Neural cell (in vitro differentiated cells): ENCODE measurements at regions not wholly inside any gene's neighbourhood (a gene's known extent, or its start where the extent isn't known, plus 50 kb on each side); places are given as distances from the start of the nearest gene placed in this dataset.
A peak's percentile ranks its signal among the peaks of the same experiment; 100 is the strongest.

Source experiments
- H2AFZ ChIP-seq: fragments of 200-600, 300-800 bp; sonication (generic), shearing (Covaris generic); 2 replicates; pipeline ENCODE4 v1.6.0; 2014; ENCODE audit warnings: low read depth, mild to moderate bottlenecking, antibody characterized with exemption, low read length, moderate library complexity
- H3F3A ChIP-seq: fragments of 200-600 bp; shearing (Covaris generic); 2 replicates; pipeline ENCODE4 v1.6.1; 2016; ENCODE audit warnings: mild to moderate bottlenecking, moderate library complexity, mixed read lengths, antibody characterized with exemption, low read length; ENCODE audit not compliant: insufficient read depth, poor library complexity, severe bottlenecking
- H3K27ac ChIP-seq: fragments of 200-600, 300-800 bp; sonication (generic), shearing (Covaris generic); 2 replicates; pipeline ENCODE4 v1.5.1; 2014; ENCODE audit warnings: mild to moderate bottlenecking, low read length, moderate library complexity
- H3K27me3 ChIP-seq: fragments of 300-800, 200-600 bp; sonication (generic), shearing (Covaris generic); 2 replicates; pipeline ENCODE4 v1.6.0; 2014; ENCODE audit warnings: mild to moderate bottlenecking, low read depth, low read length, moderate library complexity; ENCODE audit not compliant: insufficient read depth
- H3K36me3 ChIP-seq: fragments of 300-800, 200-600 bp; sonication (generic), shearing (Covaris generic); 2 replicates; pipeline ENCODE4 v1.5.1; 2014; ENCODE audit warnings: mild to moderate bottlenecking, antibody characterized with exemption, low read length, moderate library complexity; ENCODE audit not compliant: insufficient read depth
- H3K4me2 ChIP-seq: fragments of 300-800, 200-600 bp; sonication (generic), shearing (Covaris generic); 2 replicates; pipeline ENCODE4 v1.6.0; 2014; ENCODE audit warnings: mild to moderate bottlenecking, low read length
- H3K4me3 ChIP-seq: fragments of 300-800, 200-600 bp; sonication (generic), shearing (Covaris generic); 2 replicates; pipeline ENCODE4 v1.5.1; 2014; ENCODE audit warnings: mild to moderate bottlenecking, low read length, moderate library complexity
- H3K79me2 ChIP-seq: fragments of 200-600 bp; shearing (Covaris generic); replicated peaks from 2 replicates; pipeline ENCODE4 v1.6.0; 2014; ENCODE audit warnings: mild to moderate bottlenecking, low read length, moderate library complexity; ENCODE audit not compliant: insufficient read depth
- H3K9ac ChIP-seq: fragments of 300-800, 200-600 bp; sonication (generic), shearing (Covaris generic); 2 replicates; pipeline ENCODE4 v1.6.1; 2016; ENCODE audit warnings: mild to moderate bottlenecking, low read length, mixed read lengths
- H3K9me2 ChIP-seq: fragments of 200-600 bp; shearing (Covaris generic); 2 replicates; pipeline ENCODE4 v1.6.1; 2016; ENCODE audit warnings: mild to moderate bottlenecking, low read length, mixed read lengths; ENCODE audit not compliant: insufficient read depth
- H3K9me3 ChIP-seq: fragments of 200-600, 300-800 bp; sonication (generic), shearing (Covaris generic); 2 replicates; pipeline ENCODE4 v1.6.1; 2016; ENCODE audit warnings: mild to moderate bottlenecking, mixed run types, low read length, moderate library complexity, mixed read lengths
- H4K20me1 ChIP-seq: fragments of 200-600 bp; shearing (Covaris generic); 2 replicates; pipeline ENCODE4 v1.6.1; 2016; ENCODE audit warnings: mild to moderate bottlenecking, mixed run types; ENCODE audit not compliant: insufficient read depth
- EZH2 ChIP-seq: fragments of 200-600, 300-800 bp; shearing (Covaris generic), sonication (generic); IDR thresholded peaks from 2 replicates; pipeline ENCODE4 v1.6.1; 2014; ENCODE audit warnings: antibody characterized with exemption, low read length, borderline replicate concordance, mild to moderate bottlenecking; ENCODE audit not compliant: insufficient read depth, poor library complexity, severe bottlenecking
- MXI1 ChIP-seq: fragments of 450-650 bp; conservative IDR thresholded peaks from 2 replicates; pipeline ENCODE4 v1.6.1; 2014; ENCODE audit warnings: antibody characterized with exemption, mild to moderate bottlenecking; ENCODE audit not compliant: poor library complexity, severe bottlenecking
- RAD21 ChIP-seq: fragments of 450-650 bp; conservative IDR thresholded peaks from 2 replicates; pipeline ENCODE4 v1.6.1; 2014; ENCODE audit warnings: antibody characterized with exemption, mild to moderate bottlenecking, moderate library complexity
- SMC3 ChIP-seq: fragments of 450-650 bp; conservative IDR thresholded peaks from 2 replicates; pipeline ENCODE4 v1.6.1; 2014; ENCODE audit warnings: antibody characterized with exemption, mild to moderate bottlenecking, moderate library complexity; ENCODE audit not compliant: poor library complexity
- TF ChIP-seq, protein P1 (sequence below): IDR thresholded peaks from 2 replicates; pipeline ENCODE4 v1.6.1; 2012; ENCODE audit warnings: borderline replicate concordance
- TF ChIP-seq, protein P2 (sequence below): fragments of 450-650 bp; IDR thresholded peaks from 2 replicates; pipeline ENCODE4 v1.5.1; 2014; ENCODE audit warnings: antibody characterized with exemption, mild to moderate bottlenecking, moderate library complexity; ENCODE audit not compliant: poor library complexity, severe bottlenecking

DNA sequence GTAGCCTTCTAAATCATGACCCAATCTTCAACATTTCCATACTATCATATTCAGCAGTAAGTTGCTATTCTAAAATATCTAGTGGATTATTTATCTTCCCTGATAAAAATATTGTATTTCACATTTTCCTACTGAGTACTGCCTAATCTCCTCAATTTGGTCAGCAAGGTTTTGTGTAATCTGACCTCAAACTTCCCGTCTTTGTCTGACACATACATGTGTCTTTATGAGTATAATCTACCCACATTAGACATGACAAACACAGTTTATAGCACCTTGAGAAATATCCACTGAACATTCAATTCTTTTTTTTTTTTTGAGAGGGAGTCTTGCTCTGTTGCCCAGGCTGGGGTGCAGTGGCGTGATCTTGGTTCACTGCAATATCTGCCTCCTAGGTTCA lies 113.7 kb upstream of the LUZP2 start (continued):
- TF ChIP-seq MXI1, result no peak

GRCh38 chr11:24384240-24384639 lies 112.6 kb upstream of the LUZP2 start:
- no peaks in the 10 kb centered on the region for H3K9me2 ChIP-seq
- H3K27me3 ChIP-seq, result no peaks in the 10 kb centered on the region
- TF ChIP-seq, protein P1, sequence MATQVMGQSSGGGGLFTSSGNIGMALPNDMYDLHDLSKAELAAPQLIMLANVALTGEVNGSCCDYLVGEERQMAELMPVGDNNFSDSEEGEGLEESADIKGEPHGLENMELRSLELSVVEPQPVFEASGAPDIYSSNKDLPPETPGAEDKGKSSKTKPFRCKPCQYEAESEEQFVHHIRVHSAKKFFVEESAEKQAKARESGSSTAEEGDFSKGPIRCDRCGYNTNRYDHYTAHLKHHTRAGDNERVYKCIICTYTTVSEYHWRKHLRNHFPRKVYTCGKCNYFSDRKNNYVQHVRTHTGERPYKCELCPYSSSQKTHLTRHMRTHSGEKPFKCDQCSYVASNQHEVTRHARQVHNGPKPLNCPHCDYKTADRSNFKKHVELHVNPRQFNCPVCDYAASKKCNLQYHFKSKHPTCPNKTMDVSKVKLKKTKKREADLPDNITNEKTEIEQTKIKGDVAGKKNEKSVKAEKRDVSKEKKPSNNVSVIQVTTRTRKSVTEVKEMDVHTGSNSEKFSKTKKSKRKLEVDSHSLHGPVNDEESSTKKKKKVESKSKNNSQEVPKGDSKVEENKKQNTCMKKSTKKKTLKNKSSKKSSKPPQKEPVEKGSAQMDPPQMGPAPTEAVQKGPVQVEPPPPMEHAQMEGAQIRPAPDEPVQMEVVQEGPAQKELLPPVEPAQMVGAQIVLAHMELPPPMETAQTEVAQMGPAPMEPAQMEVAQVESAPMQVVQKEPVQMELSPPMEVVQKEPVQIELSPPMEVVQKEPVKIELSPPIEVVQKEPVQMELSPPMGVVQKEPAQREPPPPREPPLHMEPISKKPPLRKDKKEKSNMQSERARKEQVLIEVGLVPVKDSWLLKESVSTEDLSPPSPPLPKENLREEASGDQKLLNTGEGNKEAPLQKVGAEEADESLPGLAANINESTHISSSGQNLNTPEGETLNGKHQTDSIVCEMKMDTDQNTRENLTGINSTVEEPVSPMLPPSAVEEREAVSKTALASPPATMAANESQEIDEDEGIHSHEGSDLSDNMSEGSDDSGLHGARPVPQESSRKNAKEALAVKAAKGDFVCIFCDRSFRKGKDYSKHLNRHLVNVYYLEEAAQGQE, result no peak
- TF ChIP-seq SMC3, result no peak
- H2AFZ ChIP-seq, result no peak overlapping the region
- H3K9ac ChIP-seq, result no peak overlapping the region
- H3K4me3 ChIP-seq, result no peak overlapping the region
- H3K27ac ChIP-seq, result no peak overlapping the region
- no peaks in the 10 kb centered on the region for H3F3A ChIP-seq
- no peaks in the 10 kb centered on the region for H3K9me3 ChIP-seq
- H3K36me3 ChIP-seq, result no peaks in the 10 kb centered on the region
- no peaks in the 10 kb centered on the region for H3K79me2 ChIP-seq
- no peak overlapping the region for H3K4me2 ChIP-seq
- no peaks in the 10 kb centered on the region for H4K20me1 ChIP-seq

GRCh38 chr11:24386546-24387397 lies 110.1 kb upstream of the LUZP2 start:
- Histone ChIP-seq H3K4me3 (no peak overlapping the region), H3K9ac (no peak overlapping the region), H3F3A (no peaks in the 10 kb centered on the region), H3K79me2 (no peaks in the 10 kb centered on the region), H3K36me3 (no peaks in the 10 kb centered on the region), H3K4me2 (no peak overlapping the region), H2AFZ (no peak overlapping the region), H3K9me3 (no peaks in the 10 kb centered on the region), H3K27ac (no peak overlapping the region), H3K9me2 (no peaks in the 10 kb centered on the region), H3K27me3 (no peaks in the 10 kb centered on the region), H4K20me1 (no peaks in the 10 kb centered on the region)
- TF ChIP-seq RAD21, result peak; percentile 66
- TF ChIP-seq SMC3, result peak; percentile 66
- TF ChIP-seq, protein P2, sequence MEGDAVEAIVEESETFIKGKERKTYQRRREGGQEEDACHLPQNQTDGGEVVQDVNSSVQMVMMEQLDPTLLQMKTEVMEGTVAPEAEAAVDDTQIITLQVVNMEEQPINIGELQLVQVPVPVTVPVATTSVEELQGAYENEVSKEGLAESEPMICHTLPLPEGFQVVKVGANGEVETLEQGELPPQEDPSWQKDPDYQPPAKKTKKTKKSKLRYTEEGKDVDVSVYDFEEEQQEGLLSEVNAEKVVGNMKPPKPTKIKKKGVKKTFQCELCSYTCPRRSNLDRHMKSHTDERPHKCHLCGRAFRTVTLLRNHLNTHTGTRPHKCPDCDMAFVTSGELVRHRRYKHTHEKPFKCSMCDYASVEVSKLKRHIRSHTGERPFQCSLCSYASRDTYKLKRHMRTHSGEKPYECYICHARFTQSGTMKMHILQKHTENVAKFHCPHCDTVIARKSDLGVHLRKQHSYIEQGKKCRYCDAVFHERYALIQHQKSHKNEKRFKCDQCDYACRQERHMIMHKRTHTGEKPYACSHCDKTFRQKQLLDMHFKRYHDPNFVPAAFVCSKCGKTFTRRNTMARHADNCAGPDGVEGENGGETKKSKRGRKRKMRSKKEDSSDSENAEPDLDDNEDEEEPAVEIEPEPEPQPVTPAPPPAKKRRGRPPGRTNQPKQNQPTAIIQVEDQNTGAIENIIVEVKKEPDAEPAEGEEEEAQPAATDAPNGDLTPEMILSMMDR, result peak; percentile 55
- no peak for TF ChIP-seq EZH2
